AG09319 (cell line): ENCODE measurements at regions not wholly inside any gene's neighbourhood (a gene's known extent, or its start where the extent isn't known, plus 50 kb on each side); places are given as distances from the start of the nearest gene placed in this dataset.

ENCODE experiments used
- DNase-seq: peaks from one replicate; pipeline ENCODE4 v3.0.0-alpha.2; 2010; ENCODE audit warnings: low read depth; ENCODE audit errors: extremely low read depth
- TF ChIP-seq, protein P1 (sequence below): IDR thresholded peaks from 2 replicates; pipeline ENCODE4 v1.5.1; 2011; ENCODE audit warnings: low read depth, mild to moderate bottlenecking, inconsistent platforms, low read length, moderate library complexity

DNA sequence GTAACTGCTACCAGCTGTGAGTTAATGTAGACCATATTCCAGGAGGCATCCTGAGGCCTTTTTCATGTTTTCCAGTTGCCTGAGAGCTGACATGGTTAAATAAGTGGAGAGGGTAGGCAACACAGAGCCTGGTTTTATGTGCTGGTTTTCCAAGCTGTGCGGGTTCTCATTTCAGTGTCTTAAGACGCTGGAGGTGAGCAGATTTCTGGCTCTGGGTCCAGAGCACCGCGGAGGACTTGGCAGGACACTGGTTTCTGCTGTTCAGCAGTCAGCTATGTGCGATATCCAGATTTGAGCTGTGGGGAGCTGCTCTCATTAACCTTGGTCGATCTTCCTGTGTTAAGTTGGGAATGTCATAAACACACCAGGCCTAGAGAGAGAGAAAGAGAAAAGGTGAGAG lies 680.8 kb downstream of the BCL11B start:
- no peak for DNase-seq
- TF ChIP-seq, protein P1, sequence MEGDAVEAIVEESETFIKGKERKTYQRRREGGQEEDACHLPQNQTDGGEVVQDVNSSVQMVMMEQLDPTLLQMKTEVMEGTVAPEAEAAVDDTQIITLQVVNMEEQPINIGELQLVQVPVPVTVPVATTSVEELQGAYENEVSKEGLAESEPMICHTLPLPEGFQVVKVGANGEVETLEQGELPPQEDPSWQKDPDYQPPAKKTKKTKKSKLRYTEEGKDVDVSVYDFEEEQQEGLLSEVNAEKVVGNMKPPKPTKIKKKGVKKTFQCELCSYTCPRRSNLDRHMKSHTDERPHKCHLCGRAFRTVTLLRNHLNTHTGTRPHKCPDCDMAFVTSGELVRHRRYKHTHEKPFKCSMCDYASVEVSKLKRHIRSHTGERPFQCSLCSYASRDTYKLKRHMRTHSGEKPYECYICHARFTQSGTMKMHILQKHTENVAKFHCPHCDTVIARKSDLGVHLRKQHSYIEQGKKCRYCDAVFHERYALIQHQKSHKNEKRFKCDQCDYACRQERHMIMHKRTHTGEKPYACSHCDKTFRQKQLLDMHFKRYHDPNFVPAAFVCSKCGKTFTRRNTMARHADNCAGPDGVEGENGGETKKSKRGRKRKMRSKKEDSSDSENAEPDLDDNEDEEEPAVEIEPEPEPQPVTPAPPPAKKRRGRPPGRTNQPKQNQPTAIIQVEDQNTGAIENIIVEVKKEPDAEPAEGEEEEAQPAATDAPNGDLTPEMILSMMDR, result no peak

DNA sequence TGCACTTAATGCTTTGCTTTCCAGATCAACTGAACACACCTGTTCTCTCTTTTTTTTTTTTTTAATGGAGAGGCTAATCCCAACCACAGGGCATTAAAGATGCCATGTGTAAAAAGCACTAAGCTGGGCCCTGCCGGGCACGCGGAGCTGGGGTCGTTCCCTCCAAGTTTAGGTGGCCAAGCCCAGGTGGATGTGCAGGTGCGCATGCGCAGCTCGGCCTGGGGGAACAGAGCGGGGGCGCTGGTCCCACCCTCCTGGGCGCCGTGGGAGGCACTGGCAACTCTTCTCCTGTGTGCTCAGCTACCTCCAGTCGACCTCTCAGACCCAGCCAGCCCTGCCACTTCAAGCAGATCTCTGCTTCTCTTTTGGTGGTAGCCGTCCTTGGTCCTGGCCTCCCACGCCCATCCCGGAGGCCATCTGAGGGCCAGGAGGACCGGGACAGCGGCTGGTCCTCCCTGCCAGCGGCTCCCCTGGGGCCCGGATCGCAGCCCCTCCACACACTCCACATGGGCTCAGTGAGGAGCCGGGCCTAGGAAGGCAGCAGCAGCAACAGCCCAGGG lies 679.3 kb downstream of the BCL11B start:
- TF ChIP-seq, protein P1, result no peak

DNA sequence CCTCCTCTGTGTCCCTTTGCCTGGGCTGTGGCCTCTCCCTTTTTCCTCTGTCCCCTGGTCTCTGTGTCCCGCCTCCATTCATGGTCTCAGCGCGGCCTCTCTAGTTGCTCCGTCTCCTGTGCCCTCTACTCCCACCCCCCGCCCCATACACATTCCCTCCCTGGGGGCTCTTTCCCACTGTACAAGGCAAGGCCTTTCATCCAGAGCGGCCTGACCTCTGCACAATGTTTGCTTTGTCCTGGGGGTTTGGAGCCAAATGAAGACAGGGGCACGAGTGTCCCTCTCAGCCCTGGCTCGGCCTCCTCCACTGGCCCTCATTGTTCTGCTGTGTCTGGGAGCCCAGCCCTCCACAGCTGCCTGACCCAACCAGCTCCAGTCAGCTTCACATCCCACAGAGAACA lies 678.6 kb downstream of the BCL11B start:
- DNase-seq, result no peak
- TF ChIP-seq, protein P1, result no peak

More for the DNA sequence above, 679.3 kb downstream of the BCL11B start:
- DNase-seq, result no peak

DNA sequence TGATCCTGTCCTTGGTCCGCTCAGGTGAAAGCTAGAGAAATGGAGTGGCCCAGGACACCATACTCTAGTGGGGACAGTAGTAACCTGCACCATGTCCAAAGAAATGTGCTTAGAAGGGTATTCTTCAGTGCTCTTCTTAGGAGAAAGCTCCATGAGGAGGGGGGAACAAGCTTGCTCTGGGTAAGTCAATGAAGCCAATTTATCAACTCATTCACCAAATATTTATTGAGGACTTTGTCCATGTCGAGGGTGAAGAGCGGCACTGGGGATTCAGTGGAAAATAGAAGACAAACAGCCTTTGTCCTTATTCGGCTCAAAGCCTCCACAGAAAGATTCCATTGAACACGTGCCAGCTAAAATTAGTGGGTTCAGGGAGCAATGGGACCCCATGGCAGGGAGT lies 677.8 kb downstream of the BCL11B start:
- DNase-seq, result no peak
- TF ChIP-seq, protein P1, result no peak

DNA sequence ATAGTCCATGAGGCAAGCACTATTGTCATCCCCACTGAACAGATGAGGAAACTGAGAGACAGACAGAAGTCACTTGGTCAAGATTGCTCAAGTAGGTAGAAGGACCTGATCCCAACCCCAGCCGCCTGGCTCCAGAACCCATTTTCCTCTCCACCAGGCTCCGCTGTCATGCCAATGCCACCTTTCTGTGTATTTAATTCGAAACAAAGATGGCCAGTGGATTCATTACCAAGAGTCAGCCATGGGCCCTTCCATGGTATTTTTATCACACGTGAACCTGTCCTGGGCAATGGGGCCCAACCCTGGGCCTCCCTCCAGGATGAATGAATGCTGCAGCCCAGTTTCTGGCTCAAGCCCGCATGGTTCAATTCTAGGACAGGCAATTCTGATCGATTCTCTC lies 673.4 kb downstream of the BCL11B start:
- TF ChIP-seq, protein P1, result no peak
- DNase-seq, result no peak

DNA sequence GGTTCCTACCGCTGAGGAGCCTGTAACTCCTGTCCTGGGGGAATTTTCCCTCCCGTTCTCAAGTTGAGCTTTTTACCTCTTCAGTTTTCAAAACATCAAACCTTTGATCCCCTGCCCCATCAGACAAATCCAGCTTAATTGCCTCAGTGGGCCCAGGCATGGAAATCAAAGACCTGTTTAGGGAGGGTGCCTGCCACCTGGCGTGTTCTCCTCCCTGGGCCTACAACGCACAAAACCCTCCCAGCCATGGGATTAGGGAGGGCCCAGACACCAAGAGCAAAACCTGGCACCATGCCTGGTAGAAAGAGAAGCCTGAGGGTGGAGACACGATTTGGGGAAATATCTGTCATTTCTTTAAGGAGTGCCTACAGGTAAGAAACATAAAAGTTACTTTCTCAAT lies 672.9 kb downstream of the BCL11B start:
- TF ChIP-seq, protein P1, result no peak
- no peak for DNase-seq

DNA sequence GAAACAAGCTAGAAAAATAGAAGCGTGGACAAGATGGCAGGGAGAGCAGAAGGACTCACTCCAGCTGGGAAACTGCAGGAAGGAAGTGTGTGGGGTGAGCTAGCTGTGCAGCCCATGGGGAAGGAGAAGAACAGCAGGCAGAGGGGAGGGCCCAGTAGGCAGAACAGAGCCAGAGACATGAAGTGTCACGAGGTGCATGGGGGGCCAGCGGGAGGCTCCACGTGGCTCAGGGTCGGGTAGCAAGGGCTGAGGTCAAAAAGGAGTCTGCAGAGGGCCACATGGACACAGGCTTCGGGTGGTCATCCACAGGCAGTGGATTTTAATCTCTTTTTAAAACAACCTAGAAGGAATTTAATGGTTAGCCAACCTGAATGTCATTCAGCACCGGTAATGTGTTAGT lies 669.0 kb downstream of the BCL11B start:
- DNase-seq, result no peak
- TF ChIP-seq, protein P1, result no peak
